MM.1S (cell line): ENCODE measurements at regions not wholly inside any gene's neighbourhood (a gene's known extent, or its start where the extent isn't known, plus 50 kb on each side); places are given as distances from the start of the nearest gene placed in this dataset.

Source experiments
- EZH2phosphoT487 ChIP-seq: fragments of 300-600 bp; sonication (generic); IDR thresholded peaks from 2 replicates; pipeline ENCODE4 v1.6.1; 2018; ENCODE audit warnings: antibody characterized with exemption, low read length
- TF ChIP-seq, protein P1 (sequence below): fragments of 300-600 bp; sonication (generic); IDR thresholded peaks from 2 replicates; pipeline ENCODE4 v1.5.1; 2016; ENCODE audit warnings: antibody characterized with exemption, low read length, mixed read lengths

- TF ChIP-seq, protein P1, sequence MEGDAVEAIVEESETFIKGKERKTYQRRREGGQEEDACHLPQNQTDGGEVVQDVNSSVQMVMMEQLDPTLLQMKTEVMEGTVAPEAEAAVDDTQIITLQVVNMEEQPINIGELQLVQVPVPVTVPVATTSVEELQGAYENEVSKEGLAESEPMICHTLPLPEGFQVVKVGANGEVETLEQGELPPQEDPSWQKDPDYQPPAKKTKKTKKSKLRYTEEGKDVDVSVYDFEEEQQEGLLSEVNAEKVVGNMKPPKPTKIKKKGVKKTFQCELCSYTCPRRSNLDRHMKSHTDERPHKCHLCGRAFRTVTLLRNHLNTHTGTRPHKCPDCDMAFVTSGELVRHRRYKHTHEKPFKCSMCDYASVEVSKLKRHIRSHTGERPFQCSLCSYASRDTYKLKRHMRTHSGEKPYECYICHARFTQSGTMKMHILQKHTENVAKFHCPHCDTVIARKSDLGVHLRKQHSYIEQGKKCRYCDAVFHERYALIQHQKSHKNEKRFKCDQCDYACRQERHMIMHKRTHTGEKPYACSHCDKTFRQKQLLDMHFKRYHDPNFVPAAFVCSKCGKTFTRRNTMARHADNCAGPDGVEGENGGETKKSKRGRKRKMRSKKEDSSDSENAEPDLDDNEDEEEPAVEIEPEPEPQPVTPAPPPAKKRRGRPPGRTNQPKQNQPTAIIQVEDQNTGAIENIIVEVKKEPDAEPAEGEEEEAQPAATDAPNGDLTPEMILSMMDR: no peak
- TF ChIP-seq EZH2phosphoT487: no peak
Observed at GRCh38 chr11:96707273-96707672, 317.5 kb downstream of the JRKL start.
